HEK293 (cell line): ENCODE measurements at regions not wholly inside any gene's neighbourhood (a gene's known extent, or its start where the extent isn't known, plus 50 kb on each side); places are given as distances from the start of the nearest gene placed in this dataset.

Source experiments
- CTCF ChIA-PET: fragments of 350-600 bp; formaldehyde crosslinking; extraction: SDS; loops from one replicate; lab custom pipeline; 2021; ENCODE audit warnings: antibody characterized with exemption; lab: Yijun Ruan, JAX
- POLR2A ChIA-PET: fragments of 300-600 bp; formaldehyde crosslinking; extraction: SDS; loops from one replicate; lab custom pipeline; 2020; ENCODE audit warnings: antibody characterized with exemption, inconsistent platforms; lab: Yijun Ruan, JAX
- H3K27ac ChIP-seq: fragments of 200-500 bp; sonication (Bioruptor generic); 2 replicates; pipeline ENCODE4 v1.5.1; 2014; ENCODE audit warnings: low read depth, low read length, control low read depth, inconsistent platforms; ENCODE audit errors: extremely low read depth
- H3K36me3 ChIP-seq, 2 experiments: fragments of 200-500 bp in 1 of 2; sonication (Bioruptor generic) in 1 of 2; 1 replicate in 1 of 2; 2 replicates in 1 of 2; pipeline ENCODE4 v1.5.1; 2014 to 2017; ENCODE audit warnings: inconsistent platforms in 2 of 2, low read length in 2 of 2; ENCODE audit not compliant: control insufficient read depth in 2 of 2, insufficient read depth in 1 of 2
- H3K4me1 ChIP-seq: fragments of 200-500 bp; sonication (Bioruptor generic); 2 replicates; pipeline ENCODE4 v1.5.1; 2014; ENCODE audit warnings: mild to moderate bottlenecking, low read length, inconsistent platforms; ENCODE audit not compliant: control insufficient read depth, insufficient read depth
- H3K4me3 ChIP-seq: 2 replicates; pipeline ENCODE4 v1.5.1; 2011; ENCODE audit warnings: low read depth, mild to moderate bottlenecking, control low read depth, low read length, moderate library complexity
- H3K9me3 ChIP-seq: fragments of 200-500 bp; sonication (Bioruptor generic); 2 replicates; pipeline ENCODE4 v1.5.1; 2014; ENCODE audit warnings: low read depth, low read length, inconsistent platforms; ENCODE audit not compliant: control insufficient read depth, insufficient read depth
- ATF2 ChIP-seq: fragments of 450-650 bp; formaldehyde crosslinking; IDR thresholded peaks from 2 replicates; pipeline ENCODE4 v1.5.1; 2016; ENCODE audit warnings: missing biosample characterization, missing genetic modification characterization, low read depth
- FEZF1 ChIP-seq: fragments of 450-650 bp; formaldehyde crosslinking; IDR thresholded peaks from 2 replicates; pipeline ENCODE4 v1.5.1; 2016; ENCODE audit warnings: missing biosample characterization, missing genetic modification characterization
- KLF7 ChIP-seq: fragments of 450-650 bp; formaldehyde crosslinking; IDR thresholded peaks from 2 replicates; pipeline ENCODE4 v1.5.1; 2016; ENCODE audit warnings: missing biosample characterization, missing genetic modification characterization, borderline replicate concordance
- KLF8 ChIP-seq: fragments of 450-650 bp; formaldehyde crosslinking; IDR thresholded peaks from 2 replicates; pipeline ENCODE4 v1.5.1; 2016; ENCODE audit warnings: missing biosample characterization, missing genetic modification characterization
- PBX3 ChIP-seq: sonication (generic); formaldehyde crosslinking; IDR thresholded peaks from 2 replicates; pipeline ENCODE4 v1.8.1; 2022; ENCODE audit warnings: mild to moderate bottlenecking, moderate library complexity, missing genetic modification reagents
- REPIN1 ChIP-seq: fragments of 450-650 bp; formaldehyde crosslinking; IDR thresholded peaks from 2 replicates; pipeline ENCODE4 v1.5.1; 2017; ENCODE audit warnings: missing biosample characterization, missing genetic modification characterization, low read depth
- ZBTB17 ChIP-seq: fragments of 450-650 bp; formaldehyde crosslinking; IDR thresholded peaks from 2 replicates; pipeline ENCODE4 v1.5.1; 2016; ENCODE audit warnings: missing biosample characterization, missing genetic modification characterization
- ZFP41 ChIP-seq: fragments of 450-650 bp; formaldehyde crosslinking; IDR thresholded peaks from 2 replicates; pipeline ENCODE4 v1.5.1; 2016; ENCODE audit warnings: missing biosample characterization, missing genetic modification characterization, borderline replicate concordance
- ZNF138 ChIP-seq: fragments of 450-650 bp; formaldehyde crosslinking; IDR thresholded peaks from 2 replicates; pipeline ENCODE4 v1.5.1; 2016; ENCODE audit warnings: missing biosample characterization, missing genetic modification characterization, borderline replicate concordance
- ZNF146 ChIP-seq: fragments of 450-650 bp; formaldehyde crosslinking; IDR thresholded peaks from 2 replicates; pipeline ENCODE4 v1.5.1; 2016; ENCODE audit warnings: missing biosample characterization, missing genetic modification characterization
- ZNF174 ChIP-seq: fragments of 450-650 bp; formaldehyde crosslinking; IDR thresholded peaks from 2 replicates; pipeline ENCODE4 v1.5.0; 2017; ENCODE audit warnings: missing biosample characterization, mild to moderate bottlenecking, missing genetic modification characterization
- ZNF175 ChIP-seq: fragments of 450-650 bp; formaldehyde crosslinking; IDR thresholded peaks from 2 replicates; pipeline ENCODE4 v1.5.1; 2016; ENCODE audit warnings: missing biosample characterization, missing genetic modification characterization
- ZNF26 ChIP-seq: fragments of 450-650 bp; formaldehyde crosslinking; IDR thresholded peaks from 2 replicates; pipeline ENCODE4 v1.5.1; 2016; ENCODE audit warnings: missing biosample characterization, missing genetic modification characterization
- ZNF280C ChIP-seq: fragments of 450-650 bp; formaldehyde crosslinking; IDR thresholded peaks from 2 replicates; pipeline ENCODE4 v1.5.1; 2016; ENCODE audit warnings: missing biosample characterization, missing genetic modification characterization
- ZNF280D ChIP-seq: fragments of 450-650 bp; formaldehyde crosslinking; IDR thresholded peaks from 2 replicates; pipeline ENCODE4 v1.5.1; 2016; ENCODE audit warnings: missing biosample characterization, missing genetic modification characterization
- ZNF292 ChIP-seq: fragments of 450-650 bp; formaldehyde crosslinking; IDR thresholded peaks from 2 replicates; pipeline ENCODE4 v1.5.1; 2016; ENCODE audit warnings: low read depth, missing biosample characterization, missing genetic modification characterization, borderline replicate concordance
- ZNF302 ChIP-seq: fragments of 450-650 bp; formaldehyde crosslinking; IDR thresholded peaks from 2 replicates; pipeline ENCODE4 v1.5.1; 2016; ENCODE audit warnings: missing biosample characterization, missing genetic modification characterization, low read depth
- ZNF362 ChIP-seq: fragments of 450-650 bp; formaldehyde crosslinking; IDR thresholded peaks from 2 replicates; pipeline ENCODE4 v1.5.1; 2016; ENCODE audit warnings: missing biosample characterization, missing genetic modification characterization
- ZNF398 ChIP-seq: fragments of 450-650 bp; formaldehyde crosslinking; IDR thresholded peaks from 2 replicates; pipeline ENCODE4 v1.5.1; 2017; ENCODE audit warnings: missing biosample characterization, missing genetic modification characterization
- ZNF423 ChIP-seq: fragments of 450-650 bp; formaldehyde crosslinking; IDR thresholded peaks from 2 replicates; pipeline ENCODE4 v1.5.1; 2016; ENCODE audit warnings: missing biosample characterization, missing genetic modification characterization
- ZNF510 ChIP-seq: fragments of 450-650 bp; formaldehyde crosslinking; IDR thresholded peaks from 2 replicates; pipeline ENCODE4 v1.5.1; 2018; ENCODE audit warnings: mild to moderate bottlenecking, missing genetic modification characterization, missing biosample characterization; ENCODE audit not compliant: insufficient replicate concordance
- ZNF530 ChIP-seq: fragments of 450-650 bp; formaldehyde crosslinking; IDR thresholded peaks from 2 replicates; pipeline ENCODE4 v1.5.1; 2016; ENCODE audit warnings: low read depth, missing biosample characterization, missing genetic modification characterization
- ZNF544 ChIP-seq: fragments of 450-650 bp; formaldehyde crosslinking; IDR thresholded peaks from 2 replicates; pipeline ENCODE4 v1.5.0; 2017; ENCODE audit warnings: missing biosample characterization, missing genetic modification characterization
- ZNF558 ChIP-seq: fragments of 450-650 bp; formaldehyde crosslinking; IDR thresholded peaks from 2 replicates; pipeline ENCODE4 v1.5.1; 2016; ENCODE audit warnings: missing biosample characterization, missing genetic modification characterization
- ZNF654 ChIP-seq: fragments of 450-650 bp; formaldehyde crosslinking; IDR thresholded peaks from 2 replicates; pipeline ENCODE4 v1.5.1; 2016; ENCODE audit warnings: low read depth, missing biosample characterization, missing genetic modification characterization
- ZSCAN23 ChIP-seq: fragments of 450-650 bp; formaldehyde crosslinking; IDR thresholded peaks from 2 replicates; pipeline ENCODE4 v1.5.1; 2016; ENCODE audit warnings: missing biosample characterization, missing genetic modification characterization

GRCh38 chr14:41476526-41476925 lies 130.2 kb upstream of the LRFN5 start (continued):
- TF ChIP-seq ATF2 (tag by site-specific recombination) (no peak), ZNF302 (no peak), ZNF544 (tag by site-specific recombination) (no peak), ZNF175 (no peak), ZNF423 (tag by site-specific recombination) (no peak), ZNF26 (tag by site-specific recombination) (no peak), ZNF280D (no peak), ZNF292 (tag by site-specific recombination) (no peak), ZNF530 (tag by site-specific recombination) (no peak), ZNF280C (tag by site-specific recombination) (no peak), KLF7 (tag by site-specific recombination) (no peak)

- CTCF ChIA-PET = interaction anchor here (0.6 kb wide), 1 partner anchor 1880 kb away, joined by 5 read pairs; no protein-coding TSS in a partner anchor
- H3K4me3 ChIP-seq = no peak overlapping the region
- no peak overlapping the region for H3K27ac ChIP-seq
- no peaks in the 10 kb centered on the region for H3K9me3 ChIP-seq
- H3K4me1 ChIP-seq = no peaks in the 10 kb centered on the region
- no peaks in the 10 kb centered on the region for H3K36me3 ChIP-seq
- POLR2A ChIA-PET = no interaction called here
- no peak for TF ChIP-seq ZNF138
- no peak for TF ChIP-seq ZBTB17
- TF ChIP-seq FEZF1 (tag by site-specific recombination) = no peak
- TF ChIP-seq ZFP41 (tag by site-specific recombination) = no peak
- no peak for TF ChIP-seq ZNF146 (tag by site-specific recombination)
- TF ChIP-seq PBX3 (CRISPR knock-in tag) = no peak
- no peak for TF ChIP-seq ZNF654 (tag by site-specific recombination)
- no peak for TF ChIP-seq KLF8 (tag by site-specific recombination)
- TF ChIP-seq ZNF510 (tag by site-specific recombination) = no peak
- no peak for TF ChIP-seq ZNF174 (tag by site-specific recombination)
- no peak for TF ChIP-seq ZSCAN23 (tag by site-specific recombination)
- TF ChIP-seq ZNF362 (tag by site-specific recombination) = no peak
- no peak for TF ChIP-seq ZNF398 (tag by site-specific recombination)
- TF ChIP-seq ZNF558 = no peak
- TF ChIP-seq REPIN1 (tag by site-specific recombination) = no peak
These were observed 145.3 kb upstream of the LRFN5 start for GRCh38 chr14:41461380-41461779.
